ENCODE measurements at regions not wholly inside any gene's neighbourhood (a gene's known extent, or its start where the extent isn't known, plus 50 kb on each side); places are given as distances from the start of the nearest gene placed in this dataset.
"Not testable (repeated sequence)": the region's sequence is repeated elsewhere in the genome, so short reads cannot be mapped to it uniquely, and the experiment has no call there.

GRCh38 chr2:17226941-17227490, 291.2 kb downstream of the RAD51AP2 start:
- no peaks in the 10 kb centered on the region for H3K4me1 ChIP-seq (ENCODE audit: control insufficient read depth, insufficient read depth, low read length)
- intact Hi-C loops (cut with micrococcal nuclease): no loop called here
- no peaks in the 10 kb centered on the region for H3K27me3 Mint-ChIP-seq (ENCODE audit: low read depth in 2 of 2)
- H3K27me3 ChIP-seq (ENCODE audit: control insufficient read depth, insufficient read depth, low read length): no peaks in the 10 kb centered on the region
- H3K4me3 Mint-ChIP-seq: no peak overlapping the region
- DNase-seq (no peak), ATAC-seq (no peak)
- no peak overlapping the region for H3K27ac Mint-ChIP-seq
- H3K9me3 ChIP-seq (ENCODE audit: control insufficient read depth, insufficient read depth, low read length): no peaks in the 10 kb centered on the region
- H3K4me3 ChIP-seq (ENCODE audit: low read length): no peak overlapping the region
- no peak for TF ChIP-seq CTCF (IDR thresholded peaks at IDR 0.05)
- H3K4me1 Mint-ChIP-seq: no peaks in the 10 kb centered on the region
- H3K36me3 ChIP-seq (ENCODE audit: control insufficient read depth, insufficient read depth, low read length): no peaks in the 10 kb centered on the region
- no peak overlapping the region for H3K27ac ChIP-seq (ENCODE audit: low read length)
- peaks cover 13 to 16% of the 10 kb centered on the region in 2 donors for H3K9me3 Mint-ChIP-seq
- H3K36me3 Mint-ChIP-seq: no peaks in the 10 kb centered on the region

- TF ChIP-seq CTCF (IDR thresholded peaks at IDR 0.05): no peak
- H3K9me3 Mint-ChIP-seq: peaks cover 8 to 12% of the 10 kb centered on the region in 2 donors
- Histone ChIP-seq H3K9me3 (ENCODE audit: control insufficient read depth, insufficient read depth, low read length) (no peaks in the 10 kb centered on the region), H3K4me1 (ENCODE audit: control insufficient read depth, insufficient read depth, low read length) (no peaks in the 10 kb centered on the region), H3K4me3 (ENCODE audit: low read length) (no peak overlapping the region), H3K27ac (ENCODE audit: low read length) (no peak overlapping the region), H3K36me3 (ENCODE audit: control insufficient read depth, insufficient read depth, low read length) (no peaks in the 10 kb centered on the region), H3K27me3 (ENCODE audit: control insufficient read depth, insufficient read depth, low read length) (no peaks in the 10 kb centered on the region)
- no peak overlapping the region for H3K27ac Mint-ChIP-seq
- intact Hi-C loops (cut with micrococcal nuclease): no loop called here
- no peaks in the 10 kb centered on the region for H3K4me1 Mint-ChIP-seq
- ATAC-seq (no peak), DNase-seq (no peak)
- WGBS (ENCODE audit: insufficient coverage): 100% methylated on average over 2 of the region's 4 CpGs
- no peak overlapping the region for H3K4me3 Mint-ChIP-seq
- no peaks in the 10 kb centered on the region for H3K36me3 Mint-ChIP-seq
- no peaks in the 10 kb centered on the region for H3K27me3 Mint-ChIP-seq (ENCODE audit: low read depth in 2 of 2)
These were observed 295.0 kb downstream of the RAD51AP2 start for GRCh38 chr2:17223211-17223610.

- H3K36me3 Mint-ChIP-seq: no peaks in the 10 kb centered on the region
- 100% methylated on average over 1 of the region's 2 CpGs for WGBS (ENCODE audit: insufficient coverage)
- no peaks in the 10 kb centered on the region for H3K36me3 ChIP-seq (ENCODE audit: control insufficient read depth, insufficient read depth, low read length)
- H3K4me3 ChIP-seq (ENCODE audit: low read length): no peak overlapping the region
- H3K4me1 ChIP-seq (ENCODE audit: control insufficient read depth, insufficient read depth, low read length): no peaks in the 10 kb centered on the region
- no peaks in the 10 kb centered on the region for H3K27me3 Mint-ChIP-seq (ENCODE audit: low read depth in 2 of 2)
- DNase-seq (no peak), ATAC-seq (no peak)
- H3K9me3 Mint-ChIP-seq: peaks cover 11 to 14% of the 10 kb centered on the region in 2 donors
- H3K4me1 Mint-ChIP-seq: no peaks in the 10 kb centered on the region
- no peaks in the 10 kb centered on the region for H3K27me3 ChIP-seq (ENCODE audit: control insufficient read depth, insufficient read depth, low read length)
- TF ChIP-seq CTCF (IDR thresholded peaks at IDR 0.05): no peak
- H3K27ac ChIP-seq (ENCODE audit: low read length): no peak overlapping the region
- H3K4me3 Mint-ChIP-seq: no peak overlapping the region
- no peak overlapping the region for H3K27ac Mint-ChIP-seq
- no peaks in the 10 kb centered on the region for H3K9me3 ChIP-seq (ENCODE audit: control insufficient read depth, insufficient read depth, low read length)
- intact Hi-C loops (cut with micrococcal nuclease): no loop called here
These were observed 309.7 kb downstream of the RAD51AP2 start for GRCh38 chr2:17208511-17208910.

DNA sequence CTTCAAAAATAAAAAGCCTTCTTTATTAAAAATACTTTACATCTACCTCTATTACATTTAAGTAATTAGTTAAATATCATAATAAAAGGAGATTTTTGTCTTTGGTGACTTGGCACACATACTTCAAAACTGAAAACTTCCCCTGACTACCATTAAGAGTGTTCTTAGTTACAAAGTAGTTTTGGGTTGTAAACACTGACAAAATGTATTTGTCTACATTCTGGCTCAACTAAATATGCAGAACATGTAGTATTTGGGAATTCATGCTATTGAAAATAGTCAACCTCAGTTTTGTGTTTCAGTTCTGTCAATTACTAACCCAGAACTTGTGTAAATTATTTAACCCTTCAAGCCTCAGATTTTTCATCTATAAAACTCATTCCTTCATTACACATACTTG, 311.5 kb downstream of the RAD51AP2 start:
- Histone ChIP-seq H3K9me3 (ENCODE audit: control insufficient read depth, insufficient read depth, low read length) (no peaks in the 10 kb centered on the region), H3K4me3 (ENCODE audit: low read length) (no peak overlapping the region), H3K27ac (ENCODE audit: low read length) (no peak overlapping the region), H3K36me3 (ENCODE audit: control insufficient read depth, insufficient read depth, low read length) (no peaks in the 10 kb centered on the region), H3K4me1 (ENCODE audit: control insufficient read depth, insufficient read depth, low read length) (no peaks in the 10 kb centered on the region), H3K27me3 (ENCODE audit: control insufficient read depth, insufficient read depth, low read length) (no peaks in the 10 kb centered on the region)
- no peaks in the 10 kb centered on the region for H3K27me3 Mint-ChIP-seq (ENCODE audit: low read depth in 2 of 2)
- ATAC-seq (no peak), DNase-seq (no peak)
- H3K4me3 Mint-ChIP-seq: no peak overlapping the region
- no peak overlapping the region for H3K27ac Mint-ChIP-seq
- TF ChIP-seq CTCF (IDR thresholded peaks at IDR 0.05): no peak
- H3K36me3 Mint-ChIP-seq: no peaks in the 10 kb centered on the region
- peaks cover 7 to 8% of the 10 kb centered on the region in 2 donors for H3K9me3 Mint-ChIP-seq
- intact Hi-C loops (cut with micrococcal nuclease): no loop called here
- no peaks in the 10 kb centered on the region for H3K4me1 Mint-ChIP-seq

- H3K4me1 Mint-ChIP-seq; H3K9me3 ChIP-seq (ENCODE audit: control insufficient read depth, insufficient read depth, low read length); H3K4me3 ChIP-seq (ENCODE audit: low read length); H3K9me3 Mint-ChIP-seq; H3K27me3 Mint-ChIP-seq (ENCODE audit: low read depth in 2 of 2); H3K36me3 ChIP-seq (ENCODE audit: control insufficient read depth, insufficient read depth, low read length); H3K27ac ChIP-seq (ENCODE audit: low read length); H3K27me3 ChIP-seq (ENCODE audit: control insufficient read depth, insufficient read depth, low read length); H3K27ac Mint-ChIP-seq; intact Hi-C loops (cut with micrococcal nuclease); ATAC-seq; H3K4me1 ChIP-seq (ENCODE audit: control insufficient read depth, insufficient read depth, low read length); H3K36me3 Mint-ChIP-seq; H3K4me3 Mint-ChIP-seq; DNase-seq: not testable (repeated sequence)
- 77% methylated on average over 1 of the region's 1 CpG for WGBS (ENCODE audit: insufficient coverage)
These were observed 314.0 kb downstream of the RAD51AP2 start for GRCh38 chr2:17204214-17204613.

GRCh38 chr2:17202628-17203027, 315.6 kb downstream of the RAD51AP2 start:
- H3K36me3 Mint-ChIP-seq; H3K4me1 ChIP-seq (ENCODE audit: control insufficient read depth, insufficient read depth, low read length); H3K4me3 ChIP-seq (ENCODE audit: low read length); intact Hi-C loops (cut with micrococcal nuclease); H3K4me3 Mint-ChIP-seq; H3K27me3 Mint-ChIP-seq (ENCODE audit: low read depth in 2 of 2); H3K27me3 ChIP-seq (ENCODE audit: control insufficient read depth, insufficient read depth, low read length); ATAC-seq; H3K27ac ChIP-seq (ENCODE audit: low read length); H3K36me3 ChIP-seq (ENCODE audit: control insufficient read depth, insufficient read depth, low read length); DNase-seq; H3K4me1 Mint-ChIP-seq; H3K27ac Mint-ChIP-seq; H3K9me3 ChIP-seq (ENCODE audit: control insufficient read depth, insufficient read depth, low read length): not testable (repeated sequence)
- H3K9me3 Mint-ChIP-seq: peaks cover 10 to 16% of the 10 kb centered on the region in 2 donors
- WGBS (ENCODE audit: insufficient coverage): 84% methylated on average over 3 of the region's 4 CpGs
